Vagina (tissue), 2 donors: ENCODE measurements at regions not wholly inside any gene's neighbourhood (a gene's known extent, or its start where the extent isn't known, plus 50 kb on each side); places are given as distances from the start of the nearest gene placed in this dataset. TPM values are rescaled to one million over a fixed set of nuclear protein-coding genes. Genes with fewer than 3 reads are reported as not detected.
"Not testable (repeated sequence)": the region's sequence is repeated elsewhere in the genome, so short reads cannot be mapped to it uniquely, and the experiment has no call there.

Source experiments
- DNase-seq, 2 donors: peaks; one replicate each; pipeline ENCODE4 v3.0.0-alpha.2; 2017; ENCODE audit errors: extremely low spot score in 2 of 2
- H3K27ac ChIP-seq: fragments of 200-600 bp; sonication (generic); one replicate; pipeline ENCODE4 v1.5.1; 2019
- H3K27me3 ChIP-seq: fragments of 200-600 bp; sonication (generic); one replicate; pipeline ENCODE4 v1.5.1; 2019
- H3K36me3 ChIP-seq, 2 donors: fragments of 200-600 bp; sonication (generic); one replicate each; pipeline ENCODE4 v1.5.1; 2017 to 2019
- H3K4me1 ChIP-seq: fragments of 200-600 bp; sonication (generic); one replicate; pipeline ENCODE4 v1.5.1; 2019
- H3K4me3 ChIP-seq, 2 donors: fragments of 200-600 bp; sonication (generic); 1 replicate in 1 of 2; 2 replicates in 1 of 2; pipeline ENCODE4 v1.5.1; 2016 to 2019
- H3K9me3 ChIP-seq: fragments of 200-600 bp; sonication (generic); one replicate; pipeline ENCODE4 v1.5.1; 2019
- POLR2A ChIP-seq, 2 donors: fragments of 450-650 bp; IDR thresholded peaks; one replicate each; pipeline ENCODE4 v1.6.1; 2017; ENCODE audit warnings: antibody characterized with exemption in 2 of 2, mild to moderate bottlenecking in 2 of 2, moderate library complexity in 2 of 2
- POLR2AphosphoS5 ChIP-seq, 2 donors: sonication (generic); formaldehyde crosslinking; IDR thresholded peaks; one replicate each; pipeline ENCODE4 v1.9.0; 2017; ENCODE audit warnings: antibody characterized with exemption in 2 of 2, mild to moderate bottlenecking in 2 of 2, low read depth in 1 of 2; ENCODE audit not compliant: insufficient read depth in 1 of 2
- intact Hi-C: fragments of 100-400 bp; cut with DNase I; formaldehyde crosslinking; loops from one replicate; pipeline ENCODE4 v1.15.1; 2023
- small RNA-seq: library from RNA; depleted of rRNA; stranded (forward); fragments of <200 nt; gene quantifications from one replicate; pipeline ENCODE3, GENCODE V24; 2016
- TF ChIP-seq, protein P1 (sequence below), 3 experiments: fragments of 450-650 bp in 2 of 3; fragments of 200-600 bp in 1 of 3; sonication (generic) in 1 of 3; IDR thresholded peaks; one replicate each; pipeline ENCODE4 v1.5.1; 2017 to 2019; ENCODE audit warnings: antibody characterized with exemption in 3 of 3, mild to moderate bottlenecking in 2 of 3, moderate library complexity in 2 of 3

DNA sequence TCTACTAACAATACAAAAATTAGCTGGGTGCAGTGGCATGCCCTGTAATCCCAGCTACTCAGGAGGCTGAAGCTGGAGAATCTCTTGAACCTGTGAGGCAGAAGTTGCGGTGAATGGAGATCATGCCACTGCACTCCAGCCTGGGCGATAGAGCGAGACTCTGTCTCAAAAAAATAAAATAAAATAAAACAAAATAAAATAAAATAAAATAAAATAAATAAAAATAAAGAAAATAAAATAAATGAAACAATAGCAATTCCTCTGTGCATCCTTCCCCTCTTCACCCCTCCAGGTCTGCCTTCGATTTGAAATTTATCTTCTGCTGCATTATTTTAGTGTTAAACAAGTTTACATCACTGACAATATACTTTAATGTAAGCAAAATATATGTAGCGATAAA lies 63.0 kb upstream of the UXS1 start:
- TF ChIP-seq POLR2A (IDR thresholded peaks at IDR 0.05) (no peak), POLR2AphosphoS5 (IDR thresholded peaks at IDR 0.05; ENCODE audit: insufficient read depth in 1 of 2, low read depth in 1 of 2) (no peak)
- TF ChIP-seq, protein P1, sequence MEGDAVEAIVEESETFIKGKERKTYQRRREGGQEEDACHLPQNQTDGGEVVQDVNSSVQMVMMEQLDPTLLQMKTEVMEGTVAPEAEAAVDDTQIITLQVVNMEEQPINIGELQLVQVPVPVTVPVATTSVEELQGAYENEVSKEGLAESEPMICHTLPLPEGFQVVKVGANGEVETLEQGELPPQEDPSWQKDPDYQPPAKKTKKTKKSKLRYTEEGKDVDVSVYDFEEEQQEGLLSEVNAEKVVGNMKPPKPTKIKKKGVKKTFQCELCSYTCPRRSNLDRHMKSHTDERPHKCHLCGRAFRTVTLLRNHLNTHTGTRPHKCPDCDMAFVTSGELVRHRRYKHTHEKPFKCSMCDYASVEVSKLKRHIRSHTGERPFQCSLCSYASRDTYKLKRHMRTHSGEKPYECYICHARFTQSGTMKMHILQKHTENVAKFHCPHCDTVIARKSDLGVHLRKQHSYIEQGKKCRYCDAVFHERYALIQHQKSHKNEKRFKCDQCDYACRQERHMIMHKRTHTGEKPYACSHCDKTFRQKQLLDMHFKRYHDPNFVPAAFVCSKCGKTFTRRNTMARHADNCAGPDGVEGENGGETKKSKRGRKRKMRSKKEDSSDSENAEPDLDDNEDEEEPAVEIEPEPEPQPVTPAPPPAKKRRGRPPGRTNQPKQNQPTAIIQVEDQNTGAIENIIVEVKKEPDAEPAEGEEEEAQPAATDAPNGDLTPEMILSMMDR (IDR thresholded peaks at IDR 0.05): no peak
- no peaks in the 10 kb centered on the region for H3K27me3 ChIP-seq
- no peak overlapping the region for H3K27ac ChIP-seq
- H3K36me3 ChIP-seq: no peaks in the 10 kb centered on the region
- intact Hi-C loops: no loop called here
- no peak overlapping the region for H3K4me3 ChIP-seq
- DNase-seq: no peak
- no peaks in the 10 kb centered on the region for H3K4me1 ChIP-seq
- H3K9me3 ChIP-seq: no peaks in the 10 kb centered on the region

DNA sequence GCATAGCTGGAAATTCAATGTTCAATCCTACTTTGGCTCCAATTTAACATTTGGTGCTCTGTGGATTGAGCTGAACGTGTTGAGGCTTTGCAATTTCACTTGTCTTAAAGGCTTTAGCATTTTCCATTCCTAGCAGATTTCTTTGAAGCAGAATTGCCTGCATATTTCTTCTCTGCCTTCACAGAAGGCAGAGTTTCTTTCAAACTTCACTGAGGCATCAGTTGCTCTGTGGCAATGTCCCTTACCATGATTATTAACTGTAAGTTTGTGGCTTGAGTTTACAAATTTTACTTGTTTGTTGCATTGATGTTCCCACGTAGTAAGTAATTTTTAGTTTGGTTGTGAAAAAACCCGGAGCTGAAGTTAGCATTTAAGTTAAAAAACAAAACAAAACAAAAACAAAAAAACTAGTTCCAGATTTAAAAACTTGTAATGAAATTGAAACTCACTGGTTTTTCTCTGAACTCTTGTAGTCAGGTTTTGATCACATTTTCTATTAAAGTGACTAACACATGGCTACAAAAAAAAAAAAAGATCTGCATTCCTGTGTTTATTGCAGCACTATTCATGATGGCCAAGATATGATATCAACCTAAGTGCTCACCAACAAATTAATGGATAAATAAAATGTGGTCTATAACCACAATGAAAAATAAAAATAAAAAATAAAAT lies 55.2 kb upstream of the UXS1 start:
- DNase-seq, H3K4me1 ChIP-seq, H3K9me3 ChIP-seq, H3K36me3 ChIP-seq, intact Hi-C loops, H3K27me3 ChIP-seq, H3K27ac ChIP-seq, H3K4me3 ChIP-seq: not testable (repeated sequence)

DNA sequence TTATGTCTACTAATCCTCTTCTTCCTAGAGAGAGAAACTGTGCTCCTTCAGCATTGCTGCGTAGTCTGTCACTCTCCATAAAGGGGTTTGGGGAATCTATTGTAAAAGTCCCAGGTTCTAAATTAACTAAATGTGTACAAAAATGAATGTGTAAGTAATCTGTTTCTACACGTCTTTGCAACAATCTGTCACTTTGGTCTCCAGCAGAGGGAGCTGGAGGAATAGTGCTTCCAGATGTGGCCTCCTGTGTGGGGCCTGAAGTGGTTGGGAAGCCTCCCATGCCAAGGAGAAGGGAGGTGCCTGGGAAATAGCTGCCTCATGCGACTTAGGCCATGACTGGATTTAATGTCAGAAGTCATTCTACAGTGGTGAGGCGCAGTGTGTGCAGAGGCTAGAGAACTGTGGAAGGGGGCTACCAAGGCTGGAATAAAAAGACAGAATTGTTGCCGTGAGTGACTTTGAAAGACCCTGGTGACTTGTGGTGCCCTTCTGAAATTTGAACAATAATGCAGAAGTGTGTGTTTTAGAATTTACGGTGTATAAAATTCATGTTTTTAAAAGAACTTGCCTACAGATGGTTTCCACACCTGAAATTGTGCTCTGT lies 54.5 kb upstream of the UXS1 start:
- H3K4me1 ChIP-seq, H3K4me3 ChIP-seq, H3K27ac ChIP-seq, H3K27me3 ChIP-seq, intact Hi-C loops, H3K9me3 ChIP-seq, DNase-seq, H3K36me3 ChIP-seq: not testable (repeated sequence)
- TF ChIP-seq, protein P1 (IDR thresholded peaks at IDR 0.05): peak in 2 of 3 experiments; percentile 7 to 16

Small RNA genes lying in the stretch of these regions (small RNA-seq; reads per million reads assigned to genes)
- not detected for gene AC114755.3
